ENCODE measurements at regions not wholly inside any gene's neighbourhood (a gene's known extent, or its start where the extent isn't known, plus 50 kb on each side); places are given as distances from the start of the nearest gene placed in this dataset.

- no peak for DNase-seq
- H3K4me3 ChIP-seq = no peak overlapping the region
- H3K36me3 ChIP-seq = no peaks in the 10 kb centered on the region
- H3K4me1 ChIP-seq = no peaks in the 10 kb centered on the region
- in situ Hi-C loops (cut with MboI; ENCODE audit: low sequenced_read_pairs in 4 of 4) = no loop called here
- H3K27me3 ChIP-seq = no peaks in the 10 kb centered on the region
- H3K27ac ChIP-seq = no peak overlapping the region
- H3K9me3 ChIP-seq = no peaks in the 10 kb centered on the region
- no peak for ATAC-seq
- intact Hi-C loops (cut with DNase I; ENCODE audit: low total_unique reads) = no loop called here
- TF ChIP-seq POLR2A (IDR thresholded peaks at IDR 0.05) (no peak), CTCF (IDR thresholded peaks at IDR 0.05 in 4 of 5, conservative IDR thresholded peaks at IDR 0.05 in 1 of 5) (no peak)
These were observed 104.4 kb downstream of the INHBB start for GRCh38 chr2:120450196-120450820.

- in situ Hi-C loops (cut with MboI; ENCODE audit: low sequenced_read_pairs in 4 of 4) = no loop called here
- H3K4me3 ChIP-seq = no peak overlapping the region
- H3K9me3 ChIP-seq = no peaks in the 10 kb centered on the region
- no peak overlapping the region for H3K27ac ChIP-seq
- no peaks in the 10 kb centered on the region for H3K4me1 ChIP-seq
- no peaks in the 10 kb centered on the region for H3K36me3 ChIP-seq
- TF ChIP-seq POLR2A (IDR thresholded peaks at IDR 0.05) (no peak), CTCF (IDR thresholded peaks at IDR 0.05 in 4 of 5, conservative IDR thresholded peaks at IDR 0.05 in 1 of 5) (no peak)
- no peaks in the 10 kb centered on the region for H3K27me3 ChIP-seq
- intact Hi-C loops (cut with DNase I; ENCODE audit: low total_unique reads) = no loop called here
- no peak for DNase-seq
- no peak for ATAC-seq
These were observed 105.4 kb downstream of the INHBB start for GRCh38 chr2:120451334-120451733.

GRCh38 chr2:120452131-120452530 is 106.2 kb downstream of the INHBB start:
- in situ Hi-C loops (cut with MboI; ENCODE audit: low sequenced_read_pairs in 4 of 4) (no loop called here), intact Hi-C loops (cut with DNase I; ENCODE audit: low total_unique reads) (no loop called here)
- H3K27ac ChIP-seq = no peak overlapping the region
- no peak for ATAC-seq
- no peaks in the 10 kb centered on the region for H3K27me3 ChIP-seq
- H3K36me3 ChIP-seq = no peaks in the 10 kb centered on the region
- no peaks in the 10 kb centered on the region for H3K4me1 ChIP-seq
- H3K4me3 ChIP-seq = no peak overlapping the region
- TF ChIP-seq CTCF (IDR thresholded peaks at IDR 0.05 in 4 of 5, conservative IDR thresholded peaks at IDR 0.05 in 1 of 5) (no peak), POLR2A (IDR thresholded peaks at IDR 0.05) (no peak)
- DNase-seq = no peak
- H3K9me3 ChIP-seq = no peaks in the 10 kb centered on the region

GRCh38 chr2:120452945-120453634 is 107.2 kb downstream of the INHBB start:
- in situ Hi-C loops (cut with MboI; ENCODE audit: low sequenced_read_pairs in 4 of 4) = no loop called here
- Histone ChIP-seq H3K27ac (no peak overlapping the region), H3K27me3 (no peaks in the 10 kb centered on the region), H3K4me3 (no peak overlapping the region), H3K4me1 (no peaks in the 10 kb centered on the region), H3K36me3 (no peaks in the 10 kb centered on the region), H3K9me3 (no peaks in the 10 kb centered on the region)
- TF ChIP-seq CTCF (IDR thresholded peaks at IDR 0.05 in 4 of 5, conservative IDR thresholded peaks at IDR 0.05 in 1 of 5) = no peak
- TF ChIP-seq POLR2A (IDR thresholded peaks at IDR 0.05) = no peak
- intact Hi-C loops (cut with DNase I; ENCODE audit: low total_unique reads) = no loop called here
- ATAC-seq = no peak
- no peak for DNase-seq
